Skeletal muscle tissue (tissue), 3 donors: ENCODE measurements at regions not wholly inside any gene's neighbourhood (a gene's known extent, or its start where the extent isn't known, plus 50 kb on each side); places are given as distances from the start of the nearest gene placed in this dataset.
"Not testable (repeated sequence)": the region's sequence is repeated elsewhere in the genome, so short reads cannot be mapped to it uniquely, and the experiment has no call there.

Experiments
- H3K27ac ChIP-seq: one replicate; pipeline ENCODE4 v1.7.0; 2013; ENCODE audit warnings: mild to moderate bottlenecking, low read depth, low read length, inconsistent platforms
- H3K27me3 ChIP-seq, 3 donors: one replicate each; pipeline ENCODE4 v1.7.0; 2013; ENCODE audit warnings: low read length in 3 of 3; ENCODE audit not compliant: control insufficient read depth in 3 of 3, insufficient read depth in 3 of 3
- H3K36me3 ChIP-seq, 3 donors: one replicate each; pipeline ENCODE4 v1.7.0; 2013; ENCODE audit warnings: low read length in 3 of 3; ENCODE audit not compliant: control insufficient read depth in 3 of 3, insufficient read depth in 3 of 3
- H3K4me1 ChIP-seq, 3 donors: one replicate each; pipeline ENCODE4 v1.7.0; 2013; ENCODE audit warnings: low read length in 3 of 3, mild to moderate bottlenecking in 3 of 3; ENCODE audit not compliant: control insufficient read depth in 3 of 3, insufficient read depth in 3 of 3
- H3K4me3 ChIP-seq, 3 donors: one replicate each; pipeline ENCODE4 v1.7.0; 2013; ENCODE audit warnings: low read length in 3 of 3
- H3K9ac ChIP-seq, 3 donors: one replicate each; pipeline ENCODE4 v1.7.0; 2013; ENCODE audit warnings: low read length in 3 of 3, mild to moderate bottlenecking in 3 of 3, moderate library complexity in 2 of 3, low read depth in 1 of 3
- H3K9me3 ChIP-seq, 3 donors: one replicate each; pipeline ENCODE4 v1.7.0; 2013; ENCODE audit warnings: low read length in 3 of 3; ENCODE audit not compliant: control insufficient read depth in 3 of 3
- donor health status: Osteomylitis.

DNA sequence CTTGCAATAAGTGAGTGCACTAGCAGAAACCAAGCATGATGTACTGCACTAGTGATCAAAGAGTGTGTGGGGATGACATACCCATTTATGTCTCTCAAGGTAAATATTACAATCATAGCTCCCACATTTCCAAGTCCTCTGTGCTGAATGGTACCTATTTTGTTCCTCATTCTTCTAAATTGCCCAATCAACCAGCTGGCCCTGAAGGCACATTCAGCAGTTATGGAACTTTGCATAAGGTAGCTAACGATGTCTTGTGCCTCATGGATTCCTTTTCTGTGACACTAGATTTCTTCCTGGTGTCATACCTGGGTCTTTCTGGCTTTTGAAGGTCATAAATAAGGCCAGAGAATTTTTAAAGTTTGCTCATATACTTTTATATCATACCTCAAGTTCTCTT lies 963.0 kb downstream of the SLC4A3 start:
- Histone ChIP-seq H3K27ac (no peak overlapping the region), H3K9ac (no peak overlapping the region), H3K36me3 (no peaks in the 10 kb centered on the region), H3K4me1 (no peaks in the 10 kb centered on the region), H3K4me3 (no peak overlapping the region), H3K27me3 (peaks cover 0 to 4% (median 3%) of the 10 kb centered on the region in 3 donors), H3K9me3 (peaks cover 0 to 2% (median 0%) of the 10 kb centered on the region in 3 donors)

DNA sequence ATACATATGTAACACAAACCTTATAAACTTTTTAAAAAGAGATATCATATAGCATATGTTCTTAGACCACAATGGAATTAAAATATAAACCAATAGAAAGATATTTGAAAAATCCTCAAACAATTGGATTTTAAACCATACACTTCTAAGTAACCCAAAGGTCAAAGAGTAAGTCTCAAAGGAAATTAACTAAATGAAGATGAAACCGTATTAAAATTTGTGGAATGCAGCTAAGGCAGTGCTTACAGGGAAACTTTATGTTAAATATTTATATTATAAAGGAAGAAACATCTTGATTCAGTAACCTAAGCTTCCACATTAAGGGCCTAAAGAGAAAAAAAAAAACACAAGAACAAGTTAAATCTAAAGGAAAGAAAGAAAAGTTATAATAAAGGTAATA lies 966.1 kb downstream of the SLC4A3 start:
- no peak overlapping the region for H3K27ac ChIP-seq
- peaks cover 0 to 2% (median 0%) of the 10 kb centered on the region in 3 donors for H3K27me3 ChIP-seq
- no peaks in the 10 kb centered on the region for H3K36me3 ChIP-seq
- no peak overlapping the region for H3K9ac ChIP-seq
- no peaks in the 10 kb centered on the region for H3K4me1 ChIP-seq
- peaks cover 0 to 2% (median 0%) of the 10 kb centered on the region in 3 donors for H3K9me3 ChIP-seq
- no peak overlapping the region for H3K4me3 ChIP-seq

DNA sequence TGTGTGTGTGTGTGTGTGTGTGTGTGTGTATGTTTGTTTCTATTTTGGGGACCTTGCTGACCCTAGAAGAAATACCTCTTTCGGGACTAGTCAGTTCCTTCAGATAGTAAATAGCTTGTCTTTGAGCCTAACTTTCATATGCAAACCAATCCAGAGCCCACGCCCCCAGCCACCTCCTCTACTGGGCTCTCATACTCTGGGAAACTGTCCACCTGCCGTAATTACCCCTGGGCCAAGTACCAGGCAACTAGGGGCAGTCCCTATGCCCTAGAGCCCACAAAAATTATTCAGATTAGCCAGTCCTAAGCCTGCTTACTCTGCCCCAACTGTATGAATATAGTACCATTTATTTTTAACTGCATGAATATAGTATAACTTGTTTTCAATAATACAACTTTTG lies 970.4 kb downstream of the EPHA4 start:
- H3K27me3 ChIP-seq, result no peaks in the 10 kb centered on the region
- H3K27ac ChIP-seq, result no peak overlapping the region
- H3K9me3 ChIP-seq, result no peaks in the 10 kb centered on the region
- no peaks in the 10 kb centered on the region for H3K36me3 ChIP-seq
- no peak overlapping the region for H3K4me3 ChIP-seq
- H3K9ac ChIP-seq, result no peak overlapping the region
- H3K4me1 ChIP-seq, result no peaks in the 10 kb centered on the region

DNA sequence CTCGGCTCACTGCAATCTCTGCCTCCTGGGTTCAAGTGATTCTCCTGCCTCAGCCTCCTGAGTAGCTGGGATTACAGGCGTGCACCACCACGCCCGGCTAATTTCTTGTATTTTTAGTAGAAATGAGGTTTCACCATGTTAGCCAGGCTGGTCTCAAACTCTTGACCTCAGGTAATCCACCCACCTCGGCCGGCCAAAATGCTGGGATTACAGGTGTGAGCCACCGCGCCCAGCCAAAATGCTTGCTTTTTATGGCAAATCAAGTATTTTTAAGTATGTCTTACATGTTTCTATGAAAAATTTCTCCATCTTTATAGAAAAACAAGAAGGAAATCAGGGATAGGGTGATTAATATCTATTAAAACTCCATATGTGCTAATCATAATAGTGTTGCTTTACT lies 959.1 kb downstream of the EPHA4 start:
- H3K27me3 ChIP-seq, H3K36me3 ChIP-seq, H3K9me3 ChIP-seq, H3K27ac ChIP-seq, H3K4me3 ChIP-seq, H3K9ac ChIP-seq, H3K4me1 ChIP-seq: not testable (repeated sequence)

DNA sequence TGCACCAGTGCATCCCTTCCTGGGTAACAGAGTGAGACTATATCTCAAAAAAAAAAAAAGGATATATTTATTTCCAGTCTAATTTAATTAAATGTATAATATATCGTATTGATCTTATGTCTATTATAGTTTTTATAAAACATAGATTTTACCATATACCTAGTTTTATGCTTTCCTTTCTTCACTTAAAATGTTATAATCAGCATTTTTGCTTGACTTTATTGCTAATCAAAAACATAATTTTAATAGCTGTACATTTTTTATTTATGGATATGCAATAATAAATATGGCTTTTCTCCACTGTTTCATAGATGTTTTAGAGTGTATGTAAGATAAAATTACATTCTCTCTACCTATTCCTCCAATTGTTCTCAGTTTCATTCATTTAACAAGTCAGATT lies 958.0 kb downstream of the EPHA4 start:
- Histone ChIP-seq H3K27ac (no peak overlapping the region), H3K9me3 (no peaks in the 10 kb centered on the region), H3K36me3 (no peaks in the 10 kb centered on the region), H3K9ac (no peak overlapping the region), H3K4me3 (no peak overlapping the region), H3K27me3 (no peaks in the 10 kb centered on the region), H3K4me1 (no peaks in the 10 kb centered on the region)

DNA sequence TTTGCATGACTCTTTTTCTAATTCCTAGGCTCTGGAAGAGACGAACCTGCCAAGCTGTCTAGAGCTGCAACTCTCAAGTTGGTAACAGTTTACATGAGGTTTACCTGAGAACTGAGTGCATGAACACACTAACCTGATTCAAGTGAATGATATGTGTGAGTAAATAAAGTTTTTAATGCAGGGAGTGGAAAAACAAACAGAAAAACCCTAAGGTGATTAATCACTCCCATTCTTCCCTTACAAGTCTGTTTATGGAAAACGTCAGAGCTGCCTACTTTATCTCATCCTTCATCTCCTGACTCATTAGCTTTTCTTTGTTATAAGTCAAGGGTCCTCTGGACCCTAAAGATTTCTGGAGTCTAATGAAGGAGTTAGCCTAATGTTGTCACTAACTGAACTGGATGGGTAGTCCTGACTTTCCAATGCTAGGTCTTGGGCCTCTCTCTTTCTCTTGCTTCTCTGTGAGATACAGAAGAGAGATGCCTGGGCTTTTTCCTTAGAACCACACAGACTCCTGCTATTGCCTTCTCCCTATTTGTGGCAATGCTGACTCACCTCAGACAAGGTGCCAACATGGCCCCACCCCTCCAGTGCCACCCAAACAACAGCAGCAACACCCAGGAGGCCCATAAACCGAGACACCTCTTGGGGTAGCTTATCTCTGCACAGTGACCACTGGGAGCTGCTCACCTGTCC lies 952.4 kb downstream of the EPHA4 start:
- Histone ChIP-seq H3K27ac (no peak overlapping the region), H3K36me3 (no peaks in the 10 kb centered on the region), H3K4me1 (no peaks in the 10 kb centered on the region), H3K27me3 (no peaks in the 10 kb centered on the region), H3K9ac (no peak overlapping the region), H3K9me3 (no peaks in the 10 kb centered on the region), H3K4me3 (no peak overlapping the region)

DNA sequence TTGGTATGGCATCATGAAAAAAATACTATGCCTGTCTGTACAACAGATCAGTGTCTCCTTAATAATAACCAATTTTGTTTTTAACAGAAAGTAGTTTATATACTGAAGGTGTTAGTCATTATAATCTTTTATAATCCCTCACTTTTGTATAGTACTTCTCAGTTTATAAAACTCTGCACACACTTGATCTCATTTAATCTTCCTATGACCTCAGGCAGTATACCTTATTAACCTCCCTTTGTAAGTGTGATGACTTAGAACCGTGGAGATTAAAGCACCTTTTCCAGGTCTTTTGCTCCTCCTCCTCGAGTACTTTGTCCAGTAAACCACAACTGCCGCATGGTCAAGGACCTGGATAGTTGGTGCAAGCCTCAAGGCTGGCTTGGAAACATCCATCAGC lies 945.5 kb downstream of the EPHA4 start:
- H3K9ac ChIP-seq, result no peak overlapping the region
- H3K27ac ChIP-seq, result no peak overlapping the region
- H3K4me1 ChIP-seq, result no peaks in the 10 kb centered on the region
- no peaks in the 10 kb centered on the region for H3K9me3 ChIP-seq
- no peak overlapping the region for H3K4me3 ChIP-seq
- H3K27me3 ChIP-seq, result no peaks in the 10 kb centered on the region
- no peaks in the 10 kb centered on the region for H3K36me3 ChIP-seq

DNA sequence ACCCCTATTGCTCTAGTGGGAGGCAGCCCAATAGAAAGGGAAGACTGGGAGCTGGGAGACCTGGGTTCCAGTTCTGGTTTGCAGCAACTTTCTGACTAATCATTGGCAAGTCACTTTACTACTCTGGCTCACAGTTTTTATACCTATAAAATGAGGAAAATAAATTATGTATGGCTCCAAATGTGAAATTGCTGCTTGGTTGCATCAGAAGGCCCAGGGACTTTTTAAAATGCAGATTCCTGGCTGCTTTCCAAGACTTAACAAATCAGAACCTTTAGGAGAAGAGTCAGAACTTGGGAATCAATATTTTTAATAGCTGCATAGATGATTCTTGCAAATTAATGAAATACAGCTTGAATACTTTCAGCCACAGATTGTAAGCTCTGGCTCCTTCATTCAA lies 943.9 kb downstream of the EPHA4 start:
- Histone ChIP-seq H3K9me3 (no peaks in the 10 kb centered on the region), H3K27ac (no peak overlapping the region), H3K27me3 (no peaks in the 10 kb centered on the region), H3K4me1 (no peaks in the 10 kb centered on the region), H3K9ac (no peak overlapping the region), H3K4me3 (no peak overlapping the region), H3K36me3 (no peaks in the 10 kb centered on the region)

DNA sequence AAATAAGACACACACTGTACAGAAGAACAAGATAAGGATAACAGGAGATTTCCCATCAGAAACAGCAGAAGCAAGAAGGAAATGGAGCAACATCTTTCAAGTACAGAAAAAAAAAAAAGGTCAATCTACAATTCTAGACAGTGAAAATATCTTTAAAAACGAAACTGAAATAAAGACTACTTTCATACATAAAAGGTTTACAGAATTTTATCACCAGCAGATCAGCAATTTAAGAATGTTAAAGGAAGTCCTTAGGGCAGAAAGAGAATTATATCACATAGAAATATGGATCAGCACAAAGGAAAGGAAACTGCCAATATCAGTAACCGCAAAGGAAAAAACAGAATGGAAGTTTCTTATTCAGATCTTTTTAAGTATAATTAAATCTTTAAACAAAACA lies 931.0 kb downstream of the EPHA4 start:
- H3K36me3 ChIP-seq, result no peaks in the 10 kb centered on the region
- no peak overlapping the region for H3K9ac ChIP-seq

DNA sequence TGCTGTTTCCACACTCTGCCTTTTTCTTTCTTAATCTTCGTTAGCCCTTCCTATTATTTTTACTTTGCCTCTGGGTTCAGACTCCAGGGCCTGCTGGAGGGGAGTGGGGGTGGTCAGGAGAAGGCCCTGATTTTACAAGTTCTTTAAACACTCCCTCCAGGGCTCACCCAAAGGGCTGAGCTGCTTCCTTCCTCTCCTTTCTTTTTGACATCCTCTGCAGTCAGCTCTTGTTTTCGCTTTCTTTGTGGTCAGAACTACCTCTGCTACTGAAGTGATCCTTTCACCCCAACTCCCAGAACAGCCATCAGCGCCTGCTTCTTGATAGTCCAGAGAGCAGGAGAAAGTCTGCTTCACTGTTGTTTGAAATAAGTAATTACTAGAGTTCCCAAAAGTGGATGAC lies 925.7 kb downstream of the EPHA4 start:
- Histone ChIP-seq H3K27me3 (peaks cover 0 to 2% (median 0%) of the 10 kb centered on the region in 3 donors), H3K9me3 (no peaks in the 10 kb centered on the region), H3K36me3 (no peaks in the 10 kb centered on the region), H3K4me1 (no peaks in the 10 kb centered on the region), H3K9ac (no peak overlapping the region), H3K27ac (no peak overlapping the region), H3K4me3 (no peak overlapping the region)

More for the DNA sequence above, 931.0 kb downstream of the EPHA4 start:
- Histone ChIP-seq H3K4me3 (no peak overlapping the region), H3K4me1 (no peaks in the 10 kb centered on the region), H3K27me3 (no peaks in the 10 kb centered on the region), H3K27ac (no peak overlapping the region), H3K9me3 (no peaks in the 10 kb centered on the region)
